ENCODE measurements at regions not wholly inside any gene's neighbourhood (a gene's known extent, or its start where the extent isn't known, plus 50 kb on each side); places are given as distances from the start of the nearest gene placed in this dataset.
"Not testable (repeated sequence)": the region's sequence is repeated elsewhere in the genome, so short reads cannot be mapped to it uniquely, and the experiment has no call there.

- Mint-ChIP-seq H3K9me3 (no peaks in the 10 kb centered on the region), H3K27me3 (ENCODE audit: low read depth) (peaks cover 20% of the 10 kb centered on the region), H3K4me3 (no peak overlapping the region), H3K27ac (no peak overlapping the region), H3K36me3 (ENCODE audit: low read depth) (no peaks in the 10 kb centered on the region), H3K4me1 (ENCODE audit: low read depth) (peaks cover 4% of the 10 kb centered on the region)
- no peak for DNase-seq (ENCODE audit: low spot score)
Measured at GRCh38 chr4:98828801-98829200, 100.1 kb downstream of the EIF4E start.

- no peak for DNase-seq (ENCODE audit: low spot score)
- Mint-ChIP-seq H3K27ac (no peak overlapping the region), H3K4me3 (no peak overlapping the region), H3K4me1 (ENCODE audit: low read depth) (peaks cover 4% of the 10 kb centered on the region), H3K9me3 (no peaks in the 10 kb centered on the region), H3K36me3 (ENCODE audit: low read depth) (no peaks in the 10 kb centered on the region), H3K27me3 (ENCODE audit: low read depth) (peaks cover 20% of the 10 kb centered on the region)
Measured at GRCh38 chr4:98827661-98828060, 101.3 kb downstream of the EIF4E start.

- H3K27me3 Mint-ChIP-seq (ENCODE audit: low read depth): peaks cover 17% of the 10 kb centered on the region
- H3K36me3 Mint-ChIP-seq (ENCODE audit: low read depth): no peaks in the 10 kb centered on the region
- peaks cover 3% of the 10 kb centered on the region for H3K9me3 Mint-ChIP-seq
- no peak overlapping the region for H3K4me3 Mint-ChIP-seq
- H3K27ac Mint-ChIP-seq: no peak overlapping the region
- H3K4me1 Mint-ChIP-seq (ENCODE audit: low read depth): peaks cover 2% of the 10 kb centered on the region
- no peak for DNase-seq (ENCODE audit: low spot score)
Measured at GRCh38 chr4:98822144-98822543, 106.8 kb downstream of the EIF4E start.

- not testable (repeated sequence) for H3K27me3 Mint-ChIP-seq (ENCODE audit: low read depth); H3K4me1 Mint-ChIP-seq (ENCODE audit: low read depth); H3K27ac Mint-ChIP-seq; H3K9me3 Mint-ChIP-seq; DNase-seq (ENCODE audit: low spot score); H3K36me3 Mint-ChIP-seq (ENCODE audit: low read depth); H3K4me3 Mint-ChIP-seq
Measured at GRCh38 chr4:98818116-98818515, 110.8 kb downstream of the EIF4E start.

- no peak overlapping the region for H3K4me3 Mint-ChIP-seq
- DNase-seq (ENCODE audit: low spot score): no peak
- H3K36me3 Mint-ChIP-seq (ENCODE audit: low read depth): no peaks in the 10 kb centered on the region
- peaks cover 3% of the 10 kb centered on the region for H3K9me3 Mint-ChIP-seq
- peaks cover 5% of the 10 kb centered on the region for H3K27me3 Mint-ChIP-seq (ENCODE audit: low read depth)
- no peak overlapping the region for H3K27ac Mint-ChIP-seq
- H3K4me1 Mint-ChIP-seq (ENCODE audit: low read depth): peaks cover 2% of the 10 kb centered on the region
Measured at GRCh38 chr4:98816816-98817215, 112.1 kb downstream of the EIF4E start.

- Mint-ChIP-seq H3K27me3 (ENCODE audit: low read depth) (peaks cover 4% of the 10 kb centered on the region), H3K27ac (no peak overlapping the region), H3K9me3 (peaks cover 3% of the 10 kb centered on the region)
Measured at GRCh38 chr4:98816386-98816785, 112.5 kb downstream of the EIF4E start.

GRCh38 chr4:98804403-98804802 is 124.5 kb downstream of the EIF4E start:
- Mint-ChIP-seq H3K27me3 (ENCODE audit: low read depth) (no peaks in the 10 kb centered on the region), H3K27ac (no peak overlapping the region), H3K36me3 (ENCODE audit: low read depth) (no peaks in the 10 kb centered on the region), H3K4me1 (ENCODE audit: low read depth) (no peaks in the 10 kb centered on the region), H3K4me3 (no peak overlapping the region), H3K9me3 (no peaks in the 10 kb centered on the region)
- no peak for DNase-seq (ENCODE audit: low spot score)

More at GRCh38 chr4:98816386-98816785, 112.5 kb downstream of the EIF4E start:
- no peak for DNase-seq (ENCODE audit: low spot score)
- H3K36me3 Mint-ChIP-seq (ENCODE audit: low read depth): no peaks in the 10 kb centered on the region
- peaks cover under 1% of the 10 kb centered on the region for H3K4me1 Mint-ChIP-seq (ENCODE audit: low read depth)
- no peak overlapping the region for H3K4me3 Mint-ChIP-seq

GRCh38 chr4:98803251-98803650 is 125.7 kb downstream of the EIF4E start:
- DNase-seq (ENCODE audit: low spot score): no peak
- Mint-ChIP-seq H3K36me3 (ENCODE audit: low read depth) (no peaks in the 10 kb centered on the region), H3K4me3 (no peak overlapping the region), H3K9me3 (no peaks in the 10 kb centered on the region), H3K27me3 (ENCODE audit: low read depth) (no peaks in the 10 kb centered on the region), H3K27ac (no peak overlapping the region), H3K4me1 (ENCODE audit: low read depth) (no peaks in the 10 kb centered on the region)

- no peak overlapping the region for H3K4me3 Mint-ChIP-seq
- H3K36me3 Mint-ChIP-seq (ENCODE audit: low read depth): no peaks in the 10 kb centered on the region
- H3K9me3 Mint-ChIP-seq: no peaks in the 10 kb centered on the region
- H3K27me3 Mint-ChIP-seq (ENCODE audit: low read depth): no peaks in the 10 kb centered on the region
- no peak overlapping the region for H3K27ac Mint-ChIP-seq
- DNase-seq (ENCODE audit: low spot score): no peak
- no peaks in the 10 kb centered on the region for H3K4me1 Mint-ChIP-seq (ENCODE audit: low read depth)
Measured at GRCh38 chr4:98802770-98803198, 126.1 kb downstream of the EIF4E start.

- H3K9me3 Mint-ChIP-seq: no peaks in the 10 kb centered on the region
Measured at GRCh38 chr4:98801259-98801725, 127.6 kb downstream of the EIF4E start.

GRCh38 chr4:98796991-98797390 is 131.9 kb downstream of the EIF4E start:
- no peak for DNase-seq (ENCODE audit: low spot score)
- no peaks in the 10 kb centered on the region for H3K9me3 Mint-ChIP-seq
- H3K36me3 Mint-ChIP-seq (ENCODE audit: low read depth): no peaks in the 10 kb centered on the region
- H3K4me3 Mint-ChIP-seq: no peak overlapping the region
- H3K27ac Mint-ChIP-seq: no peak overlapping the region
- peaks cover 5% of the 10 kb centered on the region for H3K27me3 Mint-ChIP-seq (ENCODE audit: low read depth)
- no peaks in the 10 kb centered on the region for H3K4me1 Mint-ChIP-seq (ENCODE audit: low read depth)

More at GRCh38 chr4:98801259-98801725, 127.6 kb downstream of the EIF4E start:
- Mint-ChIP-seq H3K4me1 (ENCODE audit: low read depth) (no peaks in the 10 kb centered on the region), H3K36me3 (ENCODE audit: low read depth) (no peaks in the 10 kb centered on the region), H3K27me3 (ENCODE audit: low read depth) (peaks cover 5% of the 10 kb centered on the region), H3K27ac (no peak overlapping the region), H3K4me3 (no peak overlapping the region)
- DNase-seq (ENCODE audit: low spot score): no peak

GRCh38 chr4:98794565-98795205 is 134.2 kb downstream of the EIF4E start:
- Mint-ChIP-seq H3K27me3 (ENCODE audit: low read depth) (peaks cover 5% of the 10 kb centered on the region), H3K4me3 (no peak overlapping the region), H3K9me3 (no peaks in the 10 kb centered on the region), H3K4me1 (ENCODE audit: low read depth) (no peaks in the 10 kb centered on the region), H3K27ac (no peak overlapping the region), H3K36me3 (ENCODE audit: low read depth) (no peaks in the 10 kb centered on the region)
- peak; percentile 17 for DNase-seq (ENCODE audit: low spot score)

- H3K4me1 Mint-ChIP-seq (ENCODE audit: low read depth): no peaks in the 10 kb centered on the region
- H3K36me3 Mint-ChIP-seq (ENCODE audit: low read depth): no peaks in the 10 kb centered on the region
- H3K4me3 Mint-ChIP-seq: no peak overlapping the region
- H3K27me3 Mint-ChIP-seq (ENCODE audit: low read depth): peaks cover 5% of the 10 kb centered on the region
- H3K27ac Mint-ChIP-seq: no peak overlapping the region
- H3K9me3 Mint-ChIP-seq: no peaks in the 10 kb centered on the region
- no peak for DNase-seq (ENCODE audit: low spot score)
Measured at GRCh38 chr4:98793658-98794057, 135.2 kb upstream of the TSPAN5 start.

- DNase-seq (ENCODE audit: low spot score): no peak
- Mint-ChIP-seq H3K27ac (no peak overlapping the region), H3K27me3 (ENCODE audit: low read depth) (peaks cover 4% of the 10 kb centered on the region), H3K9me3 (no peaks in the 10 kb centered on the region), H3K4me1 (ENCODE audit: low read depth) (no peaks in the 10 kb centered on the region), H3K36me3 (ENCODE audit: low read depth) (no peaks in the 10 kb centered on the region), H3K4me3 (no peak overlapping the region)
Measured at GRCh38 chr4:98786866-98787265, 128.5 kb upstream of the TSPAN5 start.

All from T-helper 2 cell treated with Interferon-gamma antibody and Interleukin-4, amounts not matched to agents 5 μg/mL and 100 μg/mL, for 36 hours (primary cell).